DMS153 (cell line): ENCODE measurements at regions not wholly inside any gene's neighbourhood (a gene's known extent, or its start where the extent isn't known, plus 50 kb on each side); places are given as distances from the start of the nearest gene placed in this dataset.

Experiments
- DNase-seq: peaks from one replicate; lab custom pipeline; 2025; lab: John Stamatoyannopoulos, UW

- DNase-seq = no peak
These were observed 126.9 kb downstream of the MRM1 start for GRCh38 chr17:36728030-36728991.

- no peak for DNase-seq
These were observed 128.9 kb downstream of the MRM1 start for GRCh38 chr17:36730095-36730808.

DNA sequence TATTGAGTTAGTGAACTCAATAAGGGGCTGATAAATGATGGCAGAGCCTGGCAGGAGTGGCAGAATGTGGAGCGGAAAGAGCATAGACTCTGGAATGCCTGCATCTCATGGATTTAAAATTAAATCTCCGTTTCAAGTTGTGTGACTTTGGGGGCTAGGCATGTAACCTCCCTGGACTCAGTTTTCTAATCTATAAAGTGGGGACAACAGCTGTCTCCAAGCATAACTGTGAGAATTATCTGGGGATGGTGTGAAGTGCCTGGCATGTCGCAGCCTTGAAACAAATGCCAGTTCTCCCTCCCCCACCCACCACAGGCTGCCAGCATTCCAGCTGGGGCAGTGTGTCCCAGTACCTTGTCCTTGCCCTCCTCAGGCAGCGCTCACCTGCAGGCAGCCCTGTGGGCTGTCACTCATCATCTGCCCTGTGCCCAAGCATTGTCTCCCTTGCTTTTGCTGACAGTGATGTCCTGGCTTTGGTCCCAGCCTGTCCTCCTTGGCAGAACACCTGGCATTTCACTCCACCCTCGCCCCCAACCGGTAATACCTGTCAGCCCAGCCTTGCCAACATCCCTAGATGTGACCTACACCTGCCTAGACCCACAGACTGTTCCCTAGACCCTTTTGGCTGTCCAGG lies 129.6 kb downstream of the MRM1 start:
- peak; percentile 90 for DNase-seq

DNA sequence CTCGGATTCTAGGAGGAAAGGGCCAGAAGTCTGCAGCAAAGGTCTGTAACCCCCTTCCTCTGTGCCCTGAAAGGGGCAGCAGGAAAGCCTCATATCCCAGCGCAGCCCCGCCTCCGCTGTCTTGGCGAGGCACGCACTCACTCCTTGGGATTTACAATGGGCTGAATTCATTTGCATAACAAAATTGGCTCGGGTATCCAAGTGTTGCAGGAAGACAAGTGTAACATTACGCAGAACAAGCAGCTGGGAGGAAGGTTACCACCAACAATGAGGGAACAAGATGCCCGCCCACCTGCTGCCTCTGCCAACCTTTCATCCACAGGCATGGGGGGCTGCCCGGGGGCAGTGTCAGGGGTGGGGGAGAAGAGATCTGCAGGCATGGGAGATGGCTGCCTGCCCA lies 130.4 kb downstream of the MRM1 start:
- DNase-seq = peak; percentile 17

- DNase-seq = no peak
These were observed 131.0 kb downstream of the MRM1 start for GRCh38 chr17:36732351-36732750.

DNA sequence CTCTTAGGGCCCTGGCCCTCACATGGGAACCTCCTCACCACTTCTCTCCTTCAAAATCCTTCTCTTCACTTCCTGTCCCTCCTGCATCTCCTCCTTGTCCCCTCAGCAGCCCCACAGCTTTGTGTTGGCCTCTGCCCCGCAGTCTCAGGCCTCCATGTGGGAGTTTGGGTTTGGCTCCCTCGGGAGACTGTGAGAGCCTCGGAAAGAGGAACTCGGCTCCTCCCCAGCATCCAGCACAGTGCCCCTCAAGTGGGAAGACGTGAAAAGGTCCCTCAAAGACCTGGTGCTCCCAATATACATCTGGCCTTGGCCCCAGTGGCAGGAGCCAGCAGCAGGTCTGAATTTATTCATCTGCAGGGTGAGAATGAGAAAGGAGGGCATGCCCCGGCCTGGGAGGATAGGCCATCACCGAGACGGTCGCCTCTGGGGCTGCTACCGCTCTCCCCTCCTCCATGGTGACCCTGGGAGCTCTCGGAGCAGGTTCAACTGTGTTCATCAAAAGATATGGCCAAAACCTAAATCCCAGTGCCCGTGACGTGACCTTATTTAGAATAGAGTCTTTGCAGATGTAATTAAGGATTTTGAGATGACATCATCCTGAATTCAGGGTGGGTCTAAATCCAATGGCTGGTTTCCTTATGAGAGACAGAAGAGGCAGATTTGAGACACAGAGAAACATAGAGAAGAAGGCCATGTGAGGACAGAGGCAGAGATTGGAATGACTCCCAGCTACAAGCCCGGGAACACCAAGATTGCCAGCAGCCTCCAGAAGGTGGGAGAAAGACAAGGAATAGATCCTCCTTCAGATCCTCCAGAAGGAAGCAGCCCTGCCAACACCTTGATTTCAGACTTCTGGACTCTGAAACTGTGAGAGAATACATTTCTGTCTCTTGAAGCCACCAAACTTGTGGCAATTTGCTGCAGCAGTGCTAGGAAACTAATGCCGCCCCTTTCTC lies 135.1 kb downstream of the MRM1 start:
- no peak for DNase-seq

DNA sequence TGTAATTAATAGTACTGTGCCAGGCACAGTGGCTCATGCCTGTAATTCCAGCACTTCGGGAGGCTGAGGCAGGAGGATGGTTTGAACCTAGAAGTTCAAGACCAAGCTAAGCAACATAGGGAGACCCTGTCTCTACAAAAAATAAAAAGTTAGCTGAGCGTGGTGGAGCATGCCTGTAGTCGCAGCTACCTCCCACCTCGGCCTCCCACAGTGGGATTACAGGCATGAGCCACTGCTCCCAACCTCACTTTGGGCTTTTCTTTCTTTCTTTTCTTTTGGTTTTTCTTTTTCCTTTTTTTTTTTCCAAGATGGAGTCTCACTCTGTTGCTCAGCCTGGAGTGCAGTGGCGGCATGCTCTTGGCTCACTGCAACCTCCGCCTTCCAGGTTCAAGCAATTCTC lies 137.8 kb downstream of the MRM1 start:
- DNase-seq = no peak

DNA sequence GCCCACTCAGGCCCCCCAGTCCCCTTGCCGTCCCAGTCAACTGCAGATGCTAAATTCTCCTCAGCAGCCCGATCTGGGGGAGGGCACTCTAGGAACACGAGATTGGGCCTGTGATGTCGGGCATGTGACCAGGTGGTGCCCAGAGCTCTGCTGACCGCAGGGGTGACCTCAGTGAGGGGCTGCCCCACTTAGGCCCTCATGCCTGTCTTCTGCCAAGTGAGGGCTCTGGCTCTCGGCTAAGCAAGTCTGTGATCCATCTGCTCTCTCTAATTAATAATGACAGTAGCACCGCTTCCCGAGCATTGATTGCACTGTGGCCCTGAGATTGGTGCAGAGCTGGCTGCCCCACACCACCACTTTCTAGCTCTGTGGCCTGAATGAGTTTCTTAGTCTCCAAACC lies 138.8 kb downstream of the MRM1 start:
- DNase-seq = no peak

GRCh38 chr17:36741019-36741902 lies 139.9 kb downstream of the MRM1 start:
- no peak for DNase-seq

- DNase-seq = no peak
These were observed 141.1 kb downstream of the MRM1 start for GRCh38 chr17:36742267-36743000.

- DNase-seq = peak; percentile 14
These were observed 141.7 kb downstream of the MRM1 start for GRCh38 chr17:36743130-36743529.

- no peak for DNase-seq
These were observed 145.1 kb downstream of the MRM1 start for GRCh38 chr17:36746381-36747053.

DNA sequence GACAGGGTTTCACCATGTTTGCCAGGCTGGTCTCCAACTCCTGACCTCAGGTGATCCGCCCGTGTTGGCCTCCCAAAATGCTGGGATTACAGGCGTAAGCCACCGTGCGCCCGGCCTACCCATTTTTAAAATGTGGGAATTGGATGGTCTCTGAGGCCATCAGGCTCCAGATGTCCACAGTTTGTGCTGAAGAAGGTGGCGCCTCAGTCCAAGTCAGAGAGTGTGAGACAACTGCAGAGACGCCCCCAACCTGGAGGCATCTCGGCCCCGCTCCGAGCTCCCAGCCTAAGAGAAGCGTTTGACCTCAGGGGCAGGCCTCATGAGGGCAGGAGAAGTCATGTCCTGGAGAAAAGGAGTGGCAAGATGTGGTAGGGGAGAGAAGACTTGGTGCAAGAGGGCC lies 146.5 kb downstream of the MRM1 start:
- no peak for DNase-seq

- no peak for DNase-seq
These were observed 146.9 kb downstream of the MRM1 start for GRCh38 chr17:36748272-36748671.

- DNase-seq = no peak
These were observed 148.1 kb downstream of the MRM1 start for GRCh38 chr17:36749493-36749892.

DNA sequence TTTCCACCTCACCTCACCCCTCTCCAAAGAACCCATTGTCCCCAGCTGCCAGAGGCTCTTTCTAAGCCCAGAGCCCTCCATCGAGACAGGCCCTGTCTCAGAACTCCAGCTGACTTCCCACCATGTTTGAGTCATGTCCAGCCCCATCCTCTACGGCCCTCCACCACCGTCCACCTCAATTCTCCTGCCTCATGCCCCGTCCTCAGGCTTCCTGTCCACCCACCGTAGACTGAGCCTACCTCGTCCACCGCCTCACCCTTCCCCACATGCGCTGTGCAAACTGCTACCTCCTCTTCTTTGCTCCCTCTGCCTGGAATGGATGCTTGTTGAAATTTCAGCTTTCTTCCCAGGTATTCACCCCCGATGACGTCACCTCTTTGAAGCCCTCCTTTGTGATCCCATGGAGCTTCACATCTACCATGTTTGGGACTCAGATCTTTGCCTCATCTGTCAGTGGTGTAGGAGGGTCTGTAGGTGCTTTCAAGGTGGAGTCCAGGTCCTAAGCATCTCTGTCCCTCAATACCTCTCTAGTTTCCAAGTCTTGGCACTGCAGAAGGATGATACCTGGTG lies 149.0 kb downstream of the MRM1 start:
- no peak for DNase-seq

- DNase-seq = no peak
These were observed 150.9 kb downstream of the MRM1 start for GRCh38 chr17:36752096-36752888.

DNA sequence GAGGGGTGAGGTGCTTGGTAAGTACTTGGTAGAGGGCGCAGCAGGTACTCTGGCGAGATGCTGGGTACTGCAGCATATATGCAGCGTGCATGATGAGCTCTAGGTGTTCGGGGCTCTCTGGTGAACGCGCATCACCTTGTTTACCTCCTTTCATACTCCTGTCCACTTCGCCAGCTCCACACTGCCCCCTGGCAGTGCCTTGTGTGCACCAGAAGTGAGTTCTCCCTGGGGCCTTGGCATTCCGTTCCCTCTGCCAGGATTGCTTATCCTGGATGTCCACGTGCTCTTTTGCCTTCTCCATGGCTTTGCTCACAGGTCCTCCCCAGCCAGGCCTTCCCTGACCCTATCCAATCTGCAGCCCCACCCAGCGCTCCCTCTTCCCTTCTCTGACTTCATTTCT lies 154.2 kb downstream of the MRM1 start:
- DNase-seq = peak; percentile 13
